GM19238 (cell line): ENCODE measurements at regions not wholly inside any gene's neighbourhood (a gene's known extent, or its start where the extent isn't known, plus 50 kb on each side); places are given as distances from the start of the nearest gene placed in this dataset.
A peak's percentile ranks its signal among the peaks of the same experiment; 100 is the strongest.

Source experiments
- DNase-seq: peaks from one replicate; pipeline ENCODE4 v3.0.0; 2011; ENCODE audit warnings: low spot score; ENCODE audit not compliant: insufficient read length

DNA sequence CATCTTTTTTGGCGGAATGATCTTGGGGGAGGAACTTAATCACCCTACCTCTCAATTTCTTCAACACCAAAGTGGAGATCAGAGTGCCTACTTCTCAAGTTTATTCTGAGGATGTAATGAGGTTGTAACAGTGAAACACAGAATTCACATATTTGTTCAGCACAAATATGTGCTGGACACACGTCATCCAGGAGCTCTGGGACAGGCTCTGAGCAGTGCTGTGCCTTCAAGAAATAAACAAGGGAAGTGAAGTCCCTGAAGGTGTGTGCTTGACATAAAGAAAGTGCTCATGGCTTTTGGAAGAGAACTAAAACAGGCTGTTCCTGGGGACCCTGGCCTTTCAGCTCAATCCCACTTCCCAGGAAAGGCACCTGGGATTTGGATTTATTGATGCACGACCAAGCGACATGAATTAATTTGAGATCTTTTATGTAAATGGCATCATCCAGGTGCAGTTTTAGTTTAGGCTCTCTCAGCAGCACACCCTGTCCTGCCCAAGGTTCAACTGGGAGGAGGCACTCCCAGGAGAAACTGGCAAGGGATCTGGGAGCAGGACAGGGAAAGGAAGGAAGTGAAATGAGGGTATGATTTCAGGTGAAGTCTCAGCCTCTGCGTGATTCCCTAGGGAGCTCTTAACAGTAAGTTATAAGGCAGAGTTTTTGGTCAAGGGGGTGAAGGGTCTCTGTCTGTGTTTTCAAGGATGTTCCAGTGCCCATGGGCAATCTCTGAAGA lies 211.0 kb downstream of the FOXA2 start:
- DNase-seq: no peak

DNA sequence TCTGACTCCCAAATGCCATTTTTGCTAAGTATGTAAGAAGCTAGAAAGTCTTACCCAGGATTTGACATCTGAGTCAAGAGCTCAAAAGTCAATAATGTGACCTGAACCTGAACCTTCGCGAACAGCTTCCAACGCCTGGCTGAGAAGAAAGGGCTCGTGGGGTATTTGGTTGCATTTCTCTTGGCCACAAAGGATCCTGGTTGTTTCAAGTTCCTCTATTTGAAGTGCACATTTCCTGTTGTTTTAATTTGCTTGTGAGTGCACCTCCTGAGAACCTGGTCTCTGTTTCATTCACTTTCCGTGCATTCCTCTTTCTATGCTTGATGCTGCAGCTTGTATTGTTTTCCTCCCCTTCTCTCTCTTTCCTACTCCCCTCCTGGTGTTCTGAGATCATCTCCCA lies 212.5 kb downstream of the FOXA2 start:
- DNase-seq: peak; percentile 4

DNA sequence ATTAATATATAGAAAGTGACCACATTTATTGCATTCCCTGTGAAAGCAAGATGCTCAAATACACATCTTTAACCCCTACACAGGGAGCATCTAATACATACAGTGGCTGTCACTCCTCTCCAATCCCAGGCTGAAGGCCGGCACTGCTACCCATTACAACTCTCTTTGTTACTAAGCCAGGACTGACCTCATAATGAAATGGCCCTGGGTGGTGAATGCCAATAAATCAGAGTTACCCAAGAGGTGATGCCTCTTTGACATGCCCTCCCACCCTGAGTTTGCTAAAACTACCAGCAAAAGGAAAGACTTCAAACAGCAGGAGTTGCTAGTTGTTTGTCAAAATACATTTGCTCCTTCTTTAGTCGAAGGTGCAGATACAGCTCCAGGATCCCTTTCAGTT lies 214.2 kb downstream of the FOXA2 start:
- DNase-seq: no peak

DNA sequence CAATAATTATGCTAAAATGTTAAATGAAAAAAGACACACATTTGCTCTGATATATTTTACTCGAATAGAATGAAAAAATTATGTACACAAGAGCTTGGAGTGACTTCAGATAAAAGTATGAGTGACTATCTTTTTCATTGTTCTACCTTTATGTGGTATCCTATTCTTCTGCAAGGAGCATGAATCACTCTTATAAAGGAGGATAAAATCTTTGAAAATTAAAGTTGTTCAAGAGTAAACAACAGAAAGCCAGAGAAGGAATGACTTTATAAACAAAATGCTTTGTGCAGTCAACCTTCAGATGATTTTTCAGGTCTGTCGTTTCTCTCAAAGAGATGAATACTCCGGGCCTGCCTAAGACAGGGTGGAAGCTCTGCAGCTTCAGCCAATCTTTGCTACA lies 215.3 kb downstream of the FOXA2 start:
- DNase-seq: no peak

DNA sequence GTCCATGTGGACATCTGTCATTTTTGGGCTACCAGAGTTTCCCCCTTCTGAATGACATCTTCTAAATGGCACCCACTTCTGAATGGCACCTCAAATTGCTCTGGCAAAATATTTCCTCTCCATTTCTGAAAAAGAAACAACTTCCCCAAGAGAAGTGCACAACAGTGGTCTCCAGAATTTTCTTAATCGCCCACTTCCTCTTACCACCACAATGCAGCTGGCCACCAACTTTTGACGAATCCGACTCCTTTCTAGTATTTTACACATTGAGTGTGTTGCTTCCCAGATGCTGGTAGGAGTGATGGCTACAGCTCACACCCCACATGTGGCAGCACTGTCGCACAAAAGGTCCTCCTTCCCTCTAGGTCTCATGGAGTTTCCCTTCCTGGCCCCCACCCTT lies 216.1 kb downstream of the FOXA2 start:
- DNase-seq: no peak

DNA sequence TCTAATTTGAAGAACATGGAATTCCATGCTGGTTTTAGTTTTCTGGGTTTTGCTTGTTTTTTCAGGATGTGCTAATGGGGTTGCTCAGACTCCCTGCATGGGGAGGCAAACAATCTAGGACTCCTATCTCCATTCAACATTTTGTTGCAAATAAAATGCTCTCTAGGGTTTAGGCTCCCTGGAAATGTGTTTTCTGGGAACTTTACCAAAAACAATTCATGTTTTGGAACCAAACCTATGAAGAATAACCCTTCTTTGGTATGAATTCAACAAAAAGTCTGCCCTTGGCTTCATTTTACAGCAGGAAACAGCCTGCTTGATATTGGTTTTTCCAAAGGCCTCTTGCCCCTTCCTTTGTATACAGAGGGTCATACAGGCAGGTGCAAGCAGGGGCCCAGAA lies 217.7 kb downstream of the FOXA2 start:
- DNase-seq: no peak

DNA sequence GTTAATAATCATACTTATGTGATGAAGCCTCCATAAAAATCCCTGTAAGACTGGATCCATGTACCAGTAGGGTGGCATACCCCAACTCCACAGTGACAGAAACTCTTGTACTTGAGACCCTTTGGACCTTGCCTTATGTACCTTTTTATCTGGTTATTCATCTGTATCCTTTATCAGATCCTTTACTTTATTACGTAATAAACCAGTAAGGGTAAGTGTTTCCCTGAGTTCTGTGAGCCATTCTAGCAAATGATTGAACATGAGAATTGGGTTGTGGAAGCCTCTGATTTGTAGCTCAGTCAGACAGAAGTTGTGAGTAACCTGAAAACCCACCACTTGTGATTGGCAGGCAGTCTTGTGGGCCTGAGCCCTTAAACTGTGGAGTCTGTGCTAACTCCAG lies 229.7 kb downstream of the FOXA2 start:
- no peak for DNase-seq

DNA sequence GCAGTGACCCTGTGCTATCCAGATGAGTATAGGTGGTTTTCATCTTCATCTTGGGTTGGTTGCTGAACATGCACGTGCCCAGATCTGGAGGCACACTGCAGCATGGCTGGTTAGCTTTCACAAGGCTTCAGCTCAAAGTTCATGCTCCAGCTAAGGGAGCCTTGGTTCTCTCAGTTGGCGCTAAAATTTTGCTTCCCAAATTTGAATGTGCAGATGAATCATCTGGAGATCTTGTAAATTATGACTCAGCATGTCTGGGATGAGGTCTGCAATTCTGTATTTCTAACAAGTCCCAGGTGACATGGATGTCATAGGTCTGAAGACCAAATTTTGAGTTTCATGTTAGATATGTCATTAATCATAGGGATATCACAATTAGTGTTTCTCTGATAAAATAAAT lies 230.8 kb downstream of the FOXA2 start:
- DNase-seq: no peak

DNA sequence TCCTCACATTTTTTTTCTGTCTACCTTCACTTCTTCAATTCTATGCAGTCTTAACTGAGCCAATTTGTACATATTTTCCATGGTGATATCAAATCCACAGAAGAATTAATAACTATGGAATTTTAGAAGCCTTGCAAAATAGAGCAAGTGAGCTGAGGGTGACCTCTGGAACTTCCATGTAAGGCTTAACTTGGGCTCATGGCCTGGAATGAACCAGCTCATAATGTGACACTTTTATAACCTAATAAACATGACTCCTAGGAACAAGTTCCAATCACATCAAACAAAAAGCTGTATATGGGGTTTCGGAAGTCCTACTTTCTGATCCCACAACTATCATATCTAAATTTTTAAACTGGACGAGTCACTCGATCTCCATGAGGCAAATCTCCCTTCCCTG lies 232.4 kb downstream of the FOXA2 start:
- no peak for DNase-seq

DNA sequence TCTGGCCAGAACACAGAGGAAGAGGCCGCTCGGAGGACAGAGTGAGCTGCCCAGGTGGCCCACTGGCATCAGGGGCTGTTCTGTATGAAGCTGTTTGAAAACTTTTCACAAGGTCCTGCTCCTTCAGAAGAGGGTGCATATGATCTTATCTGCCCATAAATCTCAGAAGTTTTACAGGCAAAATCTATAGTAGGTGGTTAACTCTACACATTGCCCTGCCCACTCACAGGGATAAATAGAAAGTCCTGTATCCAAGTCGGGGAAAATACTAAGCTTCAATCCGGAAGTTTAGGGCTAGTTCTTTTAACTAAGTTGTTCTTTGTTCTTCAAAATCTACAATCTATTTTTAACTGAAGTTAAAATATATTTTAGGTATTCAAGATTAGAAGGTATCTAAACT lies 233.7 kb downstream of the FOXA2 start:
- no peak for DNase-seq

DNA sequence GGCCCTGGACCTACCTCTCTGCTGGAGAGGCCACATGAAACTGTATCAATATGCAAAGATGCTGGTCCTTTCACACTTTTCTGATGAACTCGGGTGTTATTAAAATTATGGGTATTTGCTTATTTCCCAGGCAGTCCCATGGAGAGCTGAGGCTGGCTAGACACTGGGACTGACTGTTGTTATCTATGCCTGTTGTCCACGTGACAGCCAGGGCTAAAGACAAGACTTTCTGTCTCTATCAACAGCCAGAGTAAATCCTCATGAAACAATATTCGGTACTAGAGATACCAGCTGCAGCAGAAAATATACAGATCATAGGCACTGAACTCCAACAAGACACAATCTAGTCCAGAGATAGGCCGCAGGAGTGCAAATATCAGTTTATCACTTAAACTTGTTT lies 236.4 kb downstream of the FOXA2 start:
- DNase-seq: no peak

DNA sequence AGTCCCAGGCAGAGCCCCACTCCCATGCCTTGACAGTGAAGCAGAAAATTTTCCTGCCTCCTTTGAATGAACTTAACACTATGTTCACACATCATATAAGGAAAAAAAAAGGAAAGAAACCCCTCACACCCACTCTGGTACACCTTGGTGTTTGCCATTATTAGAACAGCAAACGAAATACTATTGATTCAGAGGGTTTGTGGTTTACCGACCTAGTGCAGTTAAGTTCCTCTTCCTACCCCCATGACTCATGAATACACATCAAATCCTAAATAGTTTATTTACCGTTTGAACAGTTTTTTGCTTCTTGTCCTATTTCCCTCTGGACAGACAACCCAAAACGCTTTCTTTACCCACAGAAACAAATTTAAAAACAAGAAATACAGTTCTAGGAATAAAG lies 237.7 kb downstream of the FOXA2 start:
- DNase-seq: no peak

DNA sequence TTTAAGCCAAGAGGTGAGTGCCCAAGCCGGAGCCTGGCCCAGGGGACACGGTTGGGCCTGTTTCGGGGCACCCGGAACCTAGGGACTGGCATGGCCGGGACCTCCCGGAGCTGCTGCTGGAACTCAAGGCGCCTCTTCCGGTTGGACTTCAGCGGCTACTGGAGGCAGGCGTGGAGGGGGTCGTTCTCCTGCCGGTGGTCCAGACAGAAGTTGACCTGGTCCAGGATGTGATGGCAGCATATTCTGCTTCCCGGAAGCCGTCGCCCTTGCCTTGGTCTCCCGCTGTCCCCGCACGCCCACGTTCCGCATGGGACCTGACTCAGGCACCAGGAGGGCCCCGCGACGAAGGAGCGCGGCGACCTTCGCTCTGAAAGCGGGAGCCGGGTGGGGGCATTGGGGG lies 240.8 kb downstream of the FOXA2 start:
- no peak for DNase-seq

DNA sequence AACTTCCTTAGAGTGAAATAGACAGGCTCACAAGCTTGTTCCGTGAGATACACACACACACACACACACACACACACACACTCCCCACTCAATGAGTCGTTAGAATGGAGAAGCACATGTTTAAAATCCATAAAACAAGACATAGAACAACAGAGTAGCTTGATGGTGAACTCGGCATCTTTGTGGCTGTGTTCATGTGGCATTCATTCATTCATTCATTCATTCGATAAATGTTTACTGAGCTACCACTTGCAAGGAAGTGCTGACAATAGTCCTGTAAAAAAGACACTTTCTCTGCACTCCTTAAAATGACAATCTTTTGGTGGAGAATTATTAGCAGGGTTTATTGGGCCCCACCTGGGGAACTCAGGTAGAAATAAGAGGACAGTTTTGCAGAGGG lies 242.0 kb downstream of the FOXA2 start:
- no peak for DNase-seq

DNA sequence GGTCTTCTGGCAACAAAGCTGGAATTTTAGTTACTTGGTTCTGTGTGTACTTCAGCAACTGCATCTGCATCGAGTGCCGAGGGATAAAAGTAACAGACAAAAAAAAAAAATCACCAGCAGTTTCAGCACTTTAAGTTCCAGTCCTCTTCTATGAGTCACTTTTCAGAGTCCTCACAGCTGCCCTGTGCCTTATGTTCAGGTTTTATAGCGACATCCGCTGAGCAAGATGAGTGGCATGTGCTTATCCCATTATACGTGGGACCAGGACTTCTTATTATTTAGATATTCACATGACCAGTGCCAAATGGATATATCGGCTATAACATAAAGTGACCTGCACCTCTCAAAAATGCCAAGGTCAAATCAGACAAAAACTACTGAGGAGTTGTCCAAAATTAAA lies 242.9 kb downstream of the FOXA2 start:
- no peak for DNase-seq

DNA sequence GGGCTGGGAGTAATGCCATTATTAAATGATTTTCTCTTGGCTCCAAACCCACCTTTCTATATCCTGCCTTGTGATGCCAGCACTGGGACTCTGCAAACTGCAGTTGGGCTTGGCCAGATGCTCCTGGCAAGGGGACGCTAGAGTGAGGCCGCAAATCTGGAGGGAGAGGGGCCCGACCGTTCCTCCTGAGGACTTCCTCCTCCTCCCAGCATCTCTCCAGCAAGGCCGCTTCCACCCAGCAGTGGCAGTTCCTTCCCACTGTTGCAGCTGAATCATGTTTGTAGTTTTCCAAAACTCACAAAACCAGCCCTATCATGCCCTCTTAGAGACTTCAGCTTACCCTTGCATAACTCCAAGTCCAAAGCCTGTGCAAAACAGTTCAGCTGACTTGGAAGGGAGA lies 244.4 kb downstream of the FOXA2 start:
- no peak for DNase-seq

DNA sequence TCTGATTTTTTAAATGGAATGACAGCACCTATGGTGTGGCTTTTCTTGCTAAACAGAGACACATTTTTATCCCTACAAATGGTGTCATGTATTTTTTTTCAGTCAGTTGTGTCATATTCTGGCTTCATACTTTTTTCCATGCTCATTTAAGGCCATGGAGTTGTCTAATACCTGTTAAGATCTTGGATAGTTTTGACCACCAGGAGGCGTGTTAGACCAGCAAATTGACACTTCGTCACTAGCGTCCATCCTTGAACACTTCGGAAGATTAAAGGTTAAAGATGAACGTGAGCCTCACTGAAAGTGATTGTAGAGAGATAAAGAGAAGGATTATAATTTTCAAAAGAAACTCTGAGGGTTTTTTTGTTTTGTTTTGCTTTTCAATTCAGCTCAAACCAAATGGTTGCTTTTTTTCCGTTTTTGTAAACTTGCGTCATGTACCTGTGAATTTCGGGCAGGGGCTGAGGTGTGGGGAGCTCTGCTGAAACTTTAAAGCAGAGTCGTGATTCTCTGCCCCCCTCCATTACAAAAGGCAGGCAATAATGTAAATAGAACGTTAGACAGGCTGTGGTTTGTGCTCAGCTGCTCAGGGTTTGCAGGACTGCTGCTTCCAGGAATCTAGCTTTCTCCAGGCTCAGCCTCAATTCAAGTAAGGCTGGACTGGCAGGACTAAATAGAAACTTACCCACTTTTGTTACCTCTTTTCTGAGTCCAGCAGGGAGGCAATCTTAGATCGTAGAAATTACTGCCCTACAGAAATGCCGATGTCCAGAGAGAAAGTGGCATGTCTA lies 245.1 kb downstream of the FOXA2 start:
- DNase-seq: no peak

DNA sequence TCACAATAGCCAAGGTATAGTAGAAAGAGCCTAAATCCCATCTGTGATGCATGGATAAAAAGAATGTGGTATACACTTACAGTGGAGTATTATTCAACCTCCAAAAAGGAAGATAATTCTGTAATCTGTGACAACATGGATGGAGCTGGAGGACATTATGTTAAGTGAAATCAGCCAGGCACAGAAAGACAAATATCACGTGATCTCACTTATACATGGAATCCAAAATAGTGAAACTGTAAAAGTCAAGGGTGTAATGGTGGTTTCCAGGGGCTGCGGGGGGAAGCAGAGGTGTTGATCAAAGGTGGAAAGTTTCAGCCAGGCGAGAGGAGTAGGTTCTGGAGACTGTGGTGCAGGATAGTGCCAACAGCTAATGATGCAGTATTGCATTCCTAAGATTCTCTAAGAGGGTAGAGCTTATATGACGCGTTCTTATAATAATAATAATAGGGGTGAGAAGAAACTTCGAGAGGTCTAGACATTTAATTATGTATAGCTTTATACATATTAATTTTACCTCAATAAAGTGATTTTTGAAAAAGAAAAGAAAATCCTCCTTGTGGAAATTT lies 246.1 kb downstream of the FOXA2 start:
- no peak for DNase-seq

DNA sequence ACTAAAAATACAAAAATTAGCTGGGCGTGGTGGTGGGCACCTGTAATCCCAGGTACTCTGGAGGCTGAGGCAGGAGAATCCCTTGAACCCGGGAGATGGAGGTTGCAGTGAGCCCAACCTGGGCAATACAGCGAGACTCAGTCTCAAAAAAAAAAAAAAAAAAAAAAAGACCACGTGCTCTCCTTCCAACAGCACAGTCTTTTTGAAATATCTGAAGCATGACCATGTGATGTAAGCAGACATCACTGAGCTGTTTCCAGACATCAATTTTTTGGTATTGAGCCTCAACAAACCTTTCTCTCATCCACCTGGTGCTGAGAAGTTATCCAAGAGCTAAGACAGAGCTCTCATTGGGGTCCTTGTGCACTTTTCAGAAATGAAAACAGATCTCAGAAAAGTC lies 249.2 kb downstream of the FOXA2 start:
- DNase-seq: no peak

DNA sequence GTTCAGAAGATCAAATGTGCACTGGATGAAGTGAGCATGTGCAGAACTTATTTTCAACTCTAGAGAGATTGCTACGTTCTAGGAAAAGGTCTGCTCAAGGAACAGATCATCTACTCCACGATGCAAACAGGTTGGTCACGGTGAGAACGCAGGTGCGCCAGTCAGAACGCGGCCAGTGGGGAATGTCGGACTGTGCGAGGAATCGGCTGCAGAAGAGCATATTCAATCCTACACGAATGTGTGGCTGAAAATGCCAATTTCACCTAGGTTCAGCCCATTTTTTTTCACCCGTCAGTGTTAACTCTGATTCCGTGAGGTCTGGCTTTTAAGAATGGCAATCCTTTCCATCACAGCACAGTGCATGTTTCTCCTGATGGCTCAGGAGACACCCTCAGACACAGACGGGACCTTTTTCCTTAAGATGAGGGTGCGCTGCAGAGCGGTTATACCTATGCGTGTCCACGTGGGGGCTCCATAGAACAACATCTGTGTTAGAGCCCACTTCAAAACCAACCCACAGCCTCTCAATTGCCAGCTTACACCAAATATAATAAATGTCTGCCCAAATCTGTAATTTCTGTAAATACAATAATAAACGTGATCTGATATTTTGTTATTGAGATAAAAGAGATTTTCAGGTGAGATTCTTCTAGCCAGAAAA lies 250.4 kb downstream of the FOXA2 start:
- DNase-seq: peak; percentile 37

DNA sequence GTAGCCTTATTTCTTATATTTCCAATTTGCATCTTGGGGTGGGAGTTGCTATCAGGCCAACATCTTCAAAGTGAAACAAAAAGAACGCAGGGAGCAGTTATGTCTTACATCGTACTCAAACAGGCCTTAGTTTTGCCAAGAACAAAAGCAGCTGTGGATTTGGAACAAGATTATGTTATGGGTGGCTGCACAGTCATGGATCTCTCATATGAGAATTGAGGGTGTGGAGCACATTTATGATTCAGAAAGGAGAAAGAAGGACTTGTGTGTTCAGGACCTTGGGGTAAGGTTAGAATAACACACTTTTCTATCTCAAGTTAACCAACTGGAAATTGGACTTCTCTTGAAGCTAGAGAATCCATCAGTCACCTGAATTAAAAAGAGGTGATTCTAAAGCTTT lies 259.9 kb downstream of the FOXA2 start:
- no peak for DNase-seq

DNA sequence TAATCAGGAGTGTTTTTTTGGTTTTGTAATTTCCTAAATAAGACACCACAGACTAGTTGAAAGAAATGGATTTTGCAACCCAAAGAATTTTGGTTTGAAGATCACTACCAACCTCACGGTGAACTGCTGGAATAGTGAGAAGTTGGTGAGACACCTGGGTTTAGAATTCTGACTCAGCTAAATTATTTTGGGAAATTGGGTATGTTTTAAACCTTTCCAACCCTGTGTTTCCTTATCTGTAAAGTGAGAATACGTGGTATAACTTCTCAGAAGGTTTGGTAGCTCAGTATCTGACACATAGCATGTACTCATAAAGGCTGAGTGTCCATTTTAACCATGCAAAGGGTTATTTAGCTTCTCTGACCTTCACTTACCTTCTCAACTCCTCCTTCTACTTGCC lies 261.9 kb downstream of the FOXA2 start:
- DNase-seq: no peak
